HFF-Myc (cell line): ENCODE measurements at regions not wholly inside any gene's neighbourhood (a gene's known extent, or its start where the extent isn't known, plus 50 kb on each side); places are given as distances from the start of the nearest gene placed in this dataset.
A peak's percentile ranks its signal among the peaks of the same experiment; 100 is the strongest.

ENCODE experiments used
- DNase-seq: peaks from one replicate; pipeline ENCODE4 v3.0.0-alpha.2; 2011; ENCODE audit warnings: low read depth; ENCODE audit errors: extremely low read depth
- H3K4me3 ChIP-seq: replicated peaks from 2 replicates; pipeline ENCODE4 v1.5.1; 2011; ENCODE audit warnings: low read depth, mild to moderate bottlenecking, control low read depth, low read length
- TF ChIP-seq, protein P1 (sequence below): IDR thresholded peaks from 2 replicates; pipeline ENCODE4 v1.5.1; 2012; ENCODE audit warnings: mild to moderate bottlenecking, low read depth, low read length, control low read depth; ENCODE audit errors: missing control alignments

DNA sequence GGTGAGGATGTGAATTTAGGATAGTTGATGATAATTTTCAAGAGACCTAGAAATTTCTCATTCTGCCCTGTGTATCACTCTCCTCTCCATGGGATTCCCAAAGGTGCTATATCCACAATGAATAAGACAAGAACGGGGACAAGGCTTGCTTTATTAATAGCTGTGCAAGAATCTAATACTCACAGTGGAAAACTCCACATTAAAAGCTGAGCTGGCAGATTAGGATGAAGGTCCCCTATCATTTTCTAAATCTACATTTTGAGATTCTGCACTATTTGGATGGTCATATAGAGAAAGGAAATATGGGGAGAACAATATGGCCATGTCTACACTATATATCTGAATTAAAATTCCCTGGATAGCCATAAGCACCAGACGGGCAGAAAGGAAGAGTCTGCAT lies 411.0 kb upstream of the TGFBR2 start:
- TF ChIP-seq, protein P1, sequence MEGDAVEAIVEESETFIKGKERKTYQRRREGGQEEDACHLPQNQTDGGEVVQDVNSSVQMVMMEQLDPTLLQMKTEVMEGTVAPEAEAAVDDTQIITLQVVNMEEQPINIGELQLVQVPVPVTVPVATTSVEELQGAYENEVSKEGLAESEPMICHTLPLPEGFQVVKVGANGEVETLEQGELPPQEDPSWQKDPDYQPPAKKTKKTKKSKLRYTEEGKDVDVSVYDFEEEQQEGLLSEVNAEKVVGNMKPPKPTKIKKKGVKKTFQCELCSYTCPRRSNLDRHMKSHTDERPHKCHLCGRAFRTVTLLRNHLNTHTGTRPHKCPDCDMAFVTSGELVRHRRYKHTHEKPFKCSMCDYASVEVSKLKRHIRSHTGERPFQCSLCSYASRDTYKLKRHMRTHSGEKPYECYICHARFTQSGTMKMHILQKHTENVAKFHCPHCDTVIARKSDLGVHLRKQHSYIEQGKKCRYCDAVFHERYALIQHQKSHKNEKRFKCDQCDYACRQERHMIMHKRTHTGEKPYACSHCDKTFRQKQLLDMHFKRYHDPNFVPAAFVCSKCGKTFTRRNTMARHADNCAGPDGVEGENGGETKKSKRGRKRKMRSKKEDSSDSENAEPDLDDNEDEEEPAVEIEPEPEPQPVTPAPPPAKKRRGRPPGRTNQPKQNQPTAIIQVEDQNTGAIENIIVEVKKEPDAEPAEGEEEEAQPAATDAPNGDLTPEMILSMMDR, result no peak
- DNase-seq, result no peak
- no peak overlapping the region for H3K4me3 ChIP-seq

DNA sequence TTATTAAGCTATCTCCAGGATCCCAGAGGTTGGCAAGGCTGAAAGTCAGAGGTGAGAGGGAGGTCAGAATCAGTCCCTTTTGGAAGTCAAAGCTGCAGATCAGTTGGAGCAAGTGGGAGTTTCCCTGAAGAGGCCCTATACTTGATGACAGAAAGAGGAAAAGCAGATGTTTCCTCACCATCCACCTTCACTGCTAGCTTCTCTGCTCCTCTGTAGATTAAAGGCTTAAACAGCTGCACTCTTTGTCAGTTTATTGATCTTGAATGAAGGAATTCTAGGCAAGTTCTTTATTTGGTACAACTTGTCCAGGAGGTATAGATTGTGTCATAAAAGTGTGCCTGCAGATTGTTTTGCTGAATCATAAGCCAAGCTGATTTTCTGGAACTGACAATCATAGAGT lies 408.2 kb upstream of the TGFBR2 start:
- DNase-seq, result no peak
- no peak overlapping the region for H3K4me3 ChIP-seq
- TF ChIP-seq, protein P1, result no peak

DNA sequence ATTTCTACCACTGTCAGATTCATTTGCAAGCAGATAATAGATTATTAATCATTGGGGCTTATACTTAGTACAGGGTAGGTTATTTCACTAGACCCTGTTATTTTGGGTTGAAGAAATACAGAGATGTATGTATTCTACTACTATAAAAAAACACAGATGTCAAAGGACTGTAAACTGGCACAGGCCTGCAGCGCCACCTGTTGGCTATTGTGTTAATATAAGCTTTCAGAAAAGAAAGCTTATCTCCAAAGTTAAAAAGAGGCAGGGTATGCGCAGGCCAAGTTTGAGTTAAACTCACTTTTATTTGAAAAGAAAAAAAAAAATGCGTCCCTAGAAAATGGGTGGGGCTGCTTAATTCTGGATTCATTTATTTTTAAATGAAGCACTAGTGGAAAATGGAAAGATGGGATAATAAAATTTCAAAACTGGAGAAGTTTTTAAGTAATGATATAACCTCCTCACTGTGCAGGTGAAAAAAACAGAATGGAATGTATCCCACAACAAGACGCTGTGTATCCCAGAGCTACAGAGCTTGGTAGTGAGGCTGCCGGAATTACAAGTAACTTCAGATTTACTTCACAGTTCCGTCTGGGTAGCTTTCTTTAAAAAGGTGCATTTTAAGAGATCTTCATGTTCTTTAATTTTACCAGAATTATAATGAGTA lies 407.2 kb upstream of the TGFBR2 start:
- H3K4me3 ChIP-seq, result no peak overlapping the region
- TF ChIP-seq, protein P1, result peak; percentile 72
- DNase-seq, result peak; percentile 45

DNA sequence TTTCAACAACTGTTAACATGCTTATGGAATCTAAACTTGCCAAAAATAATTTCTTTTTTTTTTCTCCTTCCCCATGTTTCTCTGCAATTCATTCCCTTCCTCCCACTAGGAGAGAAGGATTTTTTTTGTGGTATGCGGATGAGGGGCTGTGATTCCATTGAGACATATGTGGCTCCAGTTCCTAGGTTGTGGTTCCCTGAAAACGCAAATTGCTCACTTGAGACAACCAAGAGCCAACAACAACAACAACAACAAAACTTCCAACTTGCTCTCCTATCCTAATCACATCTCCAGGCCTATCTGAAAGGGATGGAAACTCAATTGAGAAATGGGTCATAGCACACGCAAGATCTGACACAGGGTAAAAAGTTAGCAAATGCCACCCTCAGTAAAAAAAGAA lies 406.5 kb upstream of the TGFBR2 start:
- TF ChIP-seq, protein P1, result no peak
- no peak for DNase-seq
- no peak overlapping the region for H3K4me3 ChIP-seq

DNA sequence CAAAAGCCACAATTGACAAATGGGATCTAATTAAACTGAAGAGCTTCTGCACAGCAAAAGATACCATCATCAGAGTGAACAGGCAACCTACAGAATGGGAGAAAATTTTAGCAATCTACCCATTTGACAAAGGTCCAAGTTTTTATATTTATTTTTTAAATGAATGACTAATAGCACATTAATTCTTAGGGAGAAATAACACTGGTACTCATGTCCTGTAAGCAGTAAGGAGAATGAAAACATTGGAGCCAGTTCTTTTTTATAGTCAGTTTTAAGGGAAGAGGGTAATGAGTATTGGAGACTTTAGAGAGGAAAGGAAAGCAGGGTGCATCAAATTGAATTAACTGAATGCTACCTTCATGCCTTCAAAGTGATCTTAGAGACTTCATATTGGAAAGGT lies 404.7 kb upstream of the TGFBR2 start:
- H3K4me3 ChIP-seq, result no peak overlapping the region
- TF ChIP-seq, protein P1, result no peak
- DNase-seq, result no peak

DNA sequence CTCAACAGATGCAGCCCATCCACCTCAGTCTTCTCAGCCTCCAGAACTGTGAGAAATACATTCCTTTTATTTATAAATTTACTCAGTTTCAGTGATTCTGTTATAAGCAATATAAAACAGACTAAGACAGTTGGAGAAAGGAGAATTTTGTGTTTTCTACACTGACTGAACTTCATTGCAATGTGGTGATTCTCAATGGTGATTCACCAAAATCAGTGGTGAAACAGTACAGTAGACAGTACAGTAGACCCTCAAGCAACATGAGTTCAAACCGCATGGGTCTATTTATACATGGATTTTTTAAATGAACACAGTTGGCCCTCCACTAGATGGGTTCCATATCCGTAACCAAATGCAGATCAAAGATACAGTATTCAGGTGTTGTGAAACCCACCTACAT lies 403.1 kb upstream of the TGFBR2 start:
- no peak for DNase-seq
- no peak overlapping the region for H3K4me3 ChIP-seq
- TF ChIP-seq, protein P1, result no peak

DNA sequence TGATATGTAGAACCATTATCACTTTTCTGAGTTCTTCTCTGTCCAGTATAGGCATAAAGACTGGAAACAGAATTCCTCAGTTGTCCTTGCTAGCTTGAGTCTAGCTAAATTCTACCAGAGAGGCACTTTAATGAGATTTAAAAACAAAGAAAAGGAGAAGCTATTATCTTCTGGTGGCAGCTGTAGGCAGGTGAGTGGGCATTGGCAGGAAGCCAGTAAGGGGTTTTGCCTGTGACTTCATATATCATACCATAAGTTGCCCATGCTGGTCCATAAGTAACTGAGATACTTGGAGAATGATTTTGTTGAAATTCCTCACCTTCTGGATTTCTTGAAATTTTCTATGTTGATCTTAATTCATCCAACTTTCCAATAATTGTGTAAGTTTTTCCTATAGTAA lies 402.3 kb upstream of the TGFBR2 start:
- DNase-seq, result no peak
- TF ChIP-seq, protein P1, result no peak

More for the DNA sequence above, 402.3 kb upstream of the TGFBR2 start:
- no peak overlapping the region for H3K4me3 ChIP-seq
